ENCODE measurements at regions not wholly inside any gene's neighbourhood (a gene's known extent, or its start where the extent isn't known, plus 50 kb on each side); places are given as distances from the start of the nearest gene placed in this dataset.

DNA sequence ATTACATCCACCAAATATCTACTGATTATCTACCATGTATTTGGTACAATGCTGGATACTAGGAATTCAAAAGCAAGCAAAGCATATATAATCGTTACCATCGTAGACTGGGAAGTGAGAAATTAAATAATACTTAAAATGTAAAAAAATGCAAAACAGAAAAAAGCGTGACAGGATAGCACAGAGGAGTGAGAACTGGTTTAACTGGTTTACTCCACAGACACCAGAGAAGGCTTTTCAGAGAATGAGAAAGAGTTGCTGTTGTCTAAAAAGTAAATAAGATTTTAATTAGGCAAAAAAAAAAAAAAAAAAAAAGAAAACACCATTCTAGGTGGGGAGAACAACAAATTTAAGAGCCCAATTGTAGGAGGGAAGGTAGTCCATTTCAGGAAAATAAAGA lies 657.9 kb upstream of the ST8SIA4 start:
- Histone ChIP-seq H3K36me3 (replicated peaks in 1 of 2; ENCODE audit: control insufficient read depth in 1 of 2, insufficient read depth in 2 of 2, low read length in 1 of 2) (no peaks in the 10 kb centered on the region), H3K9me2 (no peaks in the 10 kb centered on the region), H3K9ac (no peak overlapping the region), H3K4me1 (ENCODE audit: control insufficient read depth in 1 of 2, insufficient read depth in 2 of 2, low read depth in 1 of 2, low read length in 1 of 2) (no peaks in the 10 kb centered on the region), H3K27me3 (ENCODE audit: insufficient read depth) (no peaks in the 10 kb centered on the region), H3K9me3 (no peaks in the 10 kb centered on the region), H2AFZ (ENCODE audit: low read depth) (no peak overlapping the region), H3K4me3 (ENCODE audit: low read depth in 2 of 2, low read length in 1 of 2) (no peak overlapping the region), H3K27ac (ENCODE audit: low read depth in 2 of 2, low read length in 1 of 2) (no peak overlapping the region), H4K20me1 (ENCODE audit: insufficient read depth) (no peaks in the 10 kb centered on the region), H3K4me2 (no peak overlapping the region), H3F3A (replicated peaks; ENCODE audit: insufficient read depth) (no peaks in the 10 kb centered on the region), H3K79me2 (ENCODE audit: insufficient read depth) (no peaks in the 10 kb centered on the region)
- TF ChIP-seq, protein P1, sequence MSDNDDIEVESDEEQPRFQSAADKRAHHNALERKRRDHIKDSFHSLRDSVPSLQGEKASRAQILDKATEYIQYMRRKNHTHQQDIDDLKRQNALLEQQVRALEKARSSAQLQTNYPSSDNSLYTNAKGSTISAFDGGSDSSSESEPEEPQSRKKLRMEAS (IDR thresholded peaks at IDR 0.05; ENCODE audit: low read depth): no peak
- TF ChIP-seq RXRA (IDR thresholded peaks at IDR 0.05; ENCODE audit: borderline replicate concordance, low read depth) (no peak), CTCF (IDR thresholded peaks at IDR 0.05) (no peak)
- ChIA-PET CTCF (no interaction called here), POLR2A (no interaction called here)
- 37% methylated on average over 3 of the region's 3 CpGs for WGBS (ENCODE audit: low lambda C conversion rate)
- no peak for DNase-seq

DNA sequence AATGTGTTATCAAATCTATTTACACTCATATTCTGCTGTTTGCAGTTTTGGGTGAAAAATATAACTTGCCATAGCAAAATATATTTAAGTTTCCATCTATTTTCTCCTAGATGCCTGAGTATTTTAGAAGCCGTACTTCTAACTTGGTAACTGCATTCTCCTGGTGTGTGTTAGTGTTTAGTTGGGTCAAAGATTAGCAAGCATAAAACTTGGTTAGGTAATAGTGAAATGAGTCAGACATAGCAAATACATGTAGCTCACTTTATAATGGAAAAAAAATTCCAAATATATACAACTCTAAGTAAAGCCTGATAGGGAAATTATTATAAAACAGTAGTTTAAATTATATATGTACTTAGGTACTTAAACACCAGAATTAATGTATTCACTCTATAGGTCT lies 640.7 kb upstream of the ST8SIA4 start:
- TF ChIP-seq, protein P2, sequence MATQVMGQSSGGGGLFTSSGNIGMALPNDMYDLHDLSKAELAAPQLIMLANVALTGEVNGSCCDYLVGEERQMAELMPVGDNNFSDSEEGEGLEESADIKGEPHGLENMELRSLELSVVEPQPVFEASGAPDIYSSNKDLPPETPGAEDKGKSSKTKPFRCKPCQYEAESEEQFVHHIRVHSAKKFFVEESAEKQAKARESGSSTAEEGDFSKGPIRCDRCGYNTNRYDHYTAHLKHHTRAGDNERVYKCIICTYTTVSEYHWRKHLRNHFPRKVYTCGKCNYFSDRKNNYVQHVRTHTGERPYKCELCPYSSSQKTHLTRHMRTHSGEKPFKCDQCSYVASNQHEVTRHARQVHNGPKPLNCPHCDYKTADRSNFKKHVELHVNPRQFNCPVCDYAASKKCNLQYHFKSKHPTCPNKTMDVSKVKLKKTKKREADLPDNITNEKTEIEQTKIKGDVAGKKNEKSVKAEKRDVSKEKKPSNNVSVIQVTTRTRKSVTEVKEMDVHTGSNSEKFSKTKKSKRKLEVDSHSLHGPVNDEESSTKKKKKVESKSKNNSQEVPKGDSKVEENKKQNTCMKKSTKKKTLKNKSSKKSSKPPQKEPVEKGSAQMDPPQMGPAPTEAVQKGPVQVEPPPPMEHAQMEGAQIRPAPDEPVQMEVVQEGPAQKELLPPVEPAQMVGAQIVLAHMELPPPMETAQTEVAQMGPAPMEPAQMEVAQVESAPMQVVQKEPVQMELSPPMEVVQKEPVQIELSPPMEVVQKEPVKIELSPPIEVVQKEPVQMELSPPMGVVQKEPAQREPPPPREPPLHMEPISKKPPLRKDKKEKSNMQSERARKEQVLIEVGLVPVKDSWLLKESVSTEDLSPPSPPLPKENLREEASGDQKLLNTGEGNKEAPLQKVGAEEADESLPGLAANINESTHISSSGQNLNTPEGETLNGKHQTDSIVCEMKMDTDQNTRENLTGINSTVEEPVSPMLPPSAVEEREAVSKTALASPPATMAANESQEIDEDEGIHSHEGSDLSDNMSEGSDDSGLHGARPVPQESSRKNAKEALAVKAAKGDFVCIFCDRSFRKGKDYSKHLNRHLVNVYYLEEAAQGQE (IDR thresholded peaks at IDR 0.05; ENCODE audit: low read depth, low read length): no peak
- TF ChIP-seq CTCF (IDR thresholded peaks at IDR 0.05): no peak
- no peak for TF ChIP-seq GATA2 (CRISPR knock-in tag; IDR thresholded peaks at IDR 0.05)
- TF ChIP-seq FOXJ3 (CRISPR knock-in tag; IDR thresholded peaks at IDR 0.05): no peak
- TF ChIP-seq USF1 (IDR thresholded peaks at IDR 0.05; ENCODE audit: borderline replicate concordance, low read depth): no peak
- TF ChIP-seq, protein P1 (IDR thresholded peaks at IDR 0.05; ENCODE audit: low read depth): no peak
- TF ChIP-seq MXI1 (IDR thresholded peaks at IDR 0.05; ENCODE audit: low read depth, low read length): no peak
- TF ChIP-seq ZBTB33 (IDR thresholded peaks at IDR 0.05; ENCODE audit: borderline replicate concordance, low read depth): no peak
- TF ChIP-seq JUND (IDR thresholded peaks at IDR 0.05): no peak
- no peak for TF ChIP-seq EZH2phosphoT487 (IDR thresholded peaks at IDR 0.05; ENCODE audit: borderline replicate concordance, low read depth)
- no peak for TF ChIP-seq CHD2 (IDR thresholded peaks at IDR 0.05; ENCODE audit: low read length, partially characterized antibody)
- TF ChIP-seq, protein P3, sequence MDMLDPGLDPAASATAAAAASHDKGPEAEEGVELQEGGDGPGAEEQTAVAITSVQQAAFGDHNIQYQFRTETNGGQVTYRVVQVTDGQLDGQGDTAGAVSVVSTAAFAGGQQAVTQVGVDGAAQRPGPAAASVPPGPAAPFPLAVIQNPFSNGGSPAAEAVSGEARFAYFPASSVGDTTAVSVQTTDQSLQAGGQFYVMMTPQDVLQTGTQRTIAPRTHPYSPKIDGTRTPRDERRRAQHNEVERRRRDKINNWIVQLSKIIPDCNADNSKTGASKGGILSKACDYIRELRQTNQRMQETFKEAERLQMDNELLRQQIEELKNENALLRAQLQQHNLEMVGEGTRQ (IDR thresholded peaks at IDR 0.05; ENCODE audit: borderline replicate concordance, low read depth, low read length): no peak
- no peak for TF ChIP-seq MEF2A (IDR thresholded peaks at IDR 0.05; ENCODE audit: borderline replicate concordance, low read depth)
- Histone ChIP-seq H3K4me3 (ENCODE audit: low read depth in 2 of 2, low read length in 1 of 2) (no peak overlapping the region), H3K27me3 (ENCODE audit: insufficient read depth) (no peaks in the 10 kb centered on the region), H3K9ac (no peak overlapping the region), H3F3A (replicated peaks; ENCODE audit: insufficient read depth) (no peaks in the 10 kb centered on the region), H3K36me3 (replicated peaks in 1 of 2; ENCODE audit: control insufficient read depth in 1 of 2, insufficient read depth in 2 of 2, low read length in 1 of 2) (no peaks in the 10 kb centered on the region), H3K79me2 (ENCODE audit: insufficient read depth) (no peaks in the 10 kb centered on the region), H3K27ac (ENCODE audit: low read depth in 2 of 2, low read length in 1 of 2) (no peak overlapping the region), H2AFZ (ENCODE audit: low read depth) (no peak overlapping the region), H3K9me2 (no peaks in the 10 kb centered on the region), H3K4me1 (ENCODE audit: control insufficient read depth in 1 of 2, insufficient read depth in 2 of 2, low read depth in 1 of 2, low read length in 1 of 2) (no peaks in the 10 kb centered on the region), H3K4me2 (no peak overlapping the region), H3K9me3 (no peaks in the 10 kb centered on the region), H4K20me1 (ENCODE audit: insufficient read depth) (no peaks in the 10 kb centered on the region)
- ChIA-PET CTCF (no interaction called here), POLR2A (no interaction called here)
- 18% methylated on average over 1 of the region's 1 CpG for WGBS (ENCODE audit: low lambda C conversion rate)
- DNase-seq: no peak

Measured in SK-N-SH (cell line).